Chondrocyte (in vitro differentiated cells): ENCODE measurements at regions not wholly inside any gene's neighbourhood (a gene's known extent, or its start where the extent isn't known, plus 50 kb on each side); places are given as distances from the start of the nearest gene placed in this dataset.

Experiments
- DNase-seq: peaks from one replicate; pipeline ENCODE4 v3.0.0; 2021; ENCODE audit warnings: mixed read lengths, low spot score
- H3K27ac Mint-ChIP-seq: one replicate; pipeline ENCODE4 v1.8.0; 2021; ENCODE audit warnings: mild to moderate bottlenecking, moderate library complexity, mixed read lengths; ENCODE audit not compliant: unreplicated experiment
- H3K27me3 Mint-ChIP-seq: 2 replicates; pipeline ENCODE4 v1.8.0; 2021; ENCODE audit warnings: low read depth, mixed read lengths
- H3K36me3 Mint-ChIP-seq: 2 replicates; pipeline ENCODE4 v1.8.0; 2021; ENCODE audit warnings: low read depth, mixed read lengths
- H3K4me1 Mint-ChIP-seq: 2 replicates; pipeline ENCODE4 v1.8.0; 2021; ENCODE audit warnings: low read depth, mild to moderate bottlenecking, mixed read lengths
- H3K4me3 Mint-ChIP-seq: one replicate; pipeline ENCODE4 v1.8.0; 2021; ENCODE audit warnings: mild to moderate bottlenecking, moderate library complexity, mixed read lengths; ENCODE audit not compliant: unreplicated experiment
- H3K9me3 Mint-ChIP-seq: 2 replicates; pipeline ENCODE4 v1.8.0; 2021; ENCODE audit warnings: low read depth, mixed read lengths
- TF ChIP-seq, protein P1 (sequence below): fragments of 200-600 bp; sonication (generic); IDR thresholded peaks from 2 replicates; pipeline ENCODE4 v1.5.0; 2021; ENCODE audit warnings: antibody characterized with exemption, mild to moderate bottlenecking, moderate library complexity

DNA sequence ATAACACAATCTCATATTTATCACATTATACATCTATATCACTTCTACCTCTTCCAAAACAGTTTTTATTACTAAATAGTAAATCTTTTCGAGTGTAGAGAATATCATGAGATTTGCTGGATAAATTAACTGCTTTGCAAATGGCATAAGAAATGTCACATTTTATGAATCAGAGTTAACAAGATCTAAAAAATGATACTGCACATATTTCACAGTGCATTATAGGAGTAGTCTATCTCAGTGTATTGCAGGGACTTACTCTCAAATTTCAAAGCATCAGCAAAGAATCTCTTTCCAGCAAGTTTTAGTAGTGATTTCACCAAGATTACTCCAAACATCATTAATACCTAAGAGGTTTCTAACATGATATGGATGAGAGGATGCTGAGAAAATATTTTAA is 687.1 kb upstream of the SLITRK1 start:
- Mint-ChIP-seq H3K27me3 (no peaks in the 10 kb centered on the region), H3K36me3 (no peaks in the 10 kb centered on the region), H3K9me3 (peaks cover 2% of the 10 kb centered on the region), H3K27ac (no peak overlapping the region), H3K4me1 (peaks cover 24% of the 10 kb centered on the region), H3K4me3 (no peak overlapping the region)
- DNase-seq: no peak
- TF ChIP-seq, protein P1, sequence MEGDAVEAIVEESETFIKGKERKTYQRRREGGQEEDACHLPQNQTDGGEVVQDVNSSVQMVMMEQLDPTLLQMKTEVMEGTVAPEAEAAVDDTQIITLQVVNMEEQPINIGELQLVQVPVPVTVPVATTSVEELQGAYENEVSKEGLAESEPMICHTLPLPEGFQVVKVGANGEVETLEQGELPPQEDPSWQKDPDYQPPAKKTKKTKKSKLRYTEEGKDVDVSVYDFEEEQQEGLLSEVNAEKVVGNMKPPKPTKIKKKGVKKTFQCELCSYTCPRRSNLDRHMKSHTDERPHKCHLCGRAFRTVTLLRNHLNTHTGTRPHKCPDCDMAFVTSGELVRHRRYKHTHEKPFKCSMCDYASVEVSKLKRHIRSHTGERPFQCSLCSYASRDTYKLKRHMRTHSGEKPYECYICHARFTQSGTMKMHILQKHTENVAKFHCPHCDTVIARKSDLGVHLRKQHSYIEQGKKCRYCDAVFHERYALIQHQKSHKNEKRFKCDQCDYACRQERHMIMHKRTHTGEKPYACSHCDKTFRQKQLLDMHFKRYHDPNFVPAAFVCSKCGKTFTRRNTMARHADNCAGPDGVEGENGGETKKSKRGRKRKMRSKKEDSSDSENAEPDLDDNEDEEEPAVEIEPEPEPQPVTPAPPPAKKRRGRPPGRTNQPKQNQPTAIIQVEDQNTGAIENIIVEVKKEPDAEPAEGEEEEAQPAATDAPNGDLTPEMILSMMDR: no peak

DNA sequence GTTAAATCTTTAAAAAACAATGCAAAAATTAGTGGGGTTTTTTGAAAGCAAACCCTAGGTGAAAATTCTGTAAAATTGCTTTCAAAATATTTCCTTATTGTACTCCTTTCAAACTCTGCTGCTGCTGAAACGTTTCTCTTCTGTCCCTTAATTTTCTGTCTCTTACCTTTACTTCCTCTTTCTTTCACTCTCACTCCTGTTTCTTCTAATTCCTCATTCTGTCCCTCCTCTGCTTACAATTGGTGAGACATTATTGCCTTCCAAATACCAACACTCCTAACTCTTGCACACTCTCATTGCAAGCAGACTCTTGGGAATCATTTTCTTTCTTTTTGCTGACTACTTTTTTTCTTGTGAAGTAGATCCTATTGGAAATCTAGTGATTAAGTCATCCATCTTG is 685.6 kb upstream of the SLITRK1 start:
- Mint-ChIP-seq H3K27ac (no peak overlapping the region), H3K9me3 (peaks cover 2% of the 10 kb centered on the region), H3K4me1 (peaks cover 24% of the 10 kb centered on the region), H3K36me3 (no peaks in the 10 kb centered on the region), H3K4me3 (no peak overlapping the region), H3K27me3 (no peaks in the 10 kb centered on the region)
- DNase-seq: no peak
- TF ChIP-seq, protein P1: no peak

DNA sequence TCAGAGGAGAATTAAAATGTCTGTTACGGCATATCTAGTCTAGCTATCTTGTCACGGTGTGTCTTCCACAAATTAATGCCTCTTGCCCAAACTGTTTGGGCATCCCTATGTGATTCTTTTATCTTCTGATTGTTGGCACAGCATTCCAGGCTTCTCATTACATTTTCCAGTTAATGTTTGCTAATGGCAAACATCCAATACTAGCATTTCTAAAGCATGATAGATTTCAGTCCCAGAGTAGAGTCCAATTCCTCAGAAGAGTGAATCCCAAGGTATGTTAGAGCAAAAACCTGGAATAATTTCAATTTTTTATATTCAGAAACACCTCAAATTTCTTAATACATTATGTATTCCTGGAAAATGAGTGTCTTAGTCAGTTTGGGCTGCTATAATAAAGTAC is 684.5 kb upstream of the SLITRK1 start:
- Mint-ChIP-seq H3K27me3 (no peaks in the 10 kb centered on the region), H3K9me3 (peaks cover 3% of the 10 kb centered on the region), H3K4me1 (peaks cover 24% of the 10 kb centered on the region), H3K27ac (no peak overlapping the region), H3K4me3 (no peak overlapping the region), H3K36me3 (no peaks in the 10 kb centered on the region)
- DNase-seq: no peak
- TF ChIP-seq, protein P1: no peak

DNA sequence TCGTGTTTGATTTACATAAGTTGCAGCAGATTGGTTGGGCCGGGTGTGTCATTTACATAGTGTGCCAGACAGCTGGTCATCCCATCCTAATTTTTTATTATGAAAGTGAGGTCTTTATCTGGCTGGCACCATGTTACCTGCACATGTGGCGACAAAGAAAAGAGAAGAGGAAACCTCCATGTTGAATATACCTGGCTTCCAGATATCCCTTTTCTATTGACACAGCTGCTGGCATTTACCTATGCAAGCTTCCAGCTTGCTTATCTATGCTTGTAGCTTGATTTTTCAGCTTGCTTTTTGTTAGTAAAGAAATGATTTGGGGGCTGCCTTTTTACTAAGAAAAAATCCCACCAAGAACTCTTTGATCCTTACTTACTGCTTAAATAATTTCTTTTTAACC is 681.3 kb upstream of the SLITRK1 start:
- H3K4me3 Mint-ChIP-seq: no peak overlapping the region
- no peak for DNase-seq
- TF ChIP-seq, protein P1: no peak
- H3K27me3 Mint-ChIP-seq: peaks cover 1% of the 10 kb centered on the region
- H3K27ac Mint-ChIP-seq: no peak overlapping the region
- H3K36me3 Mint-ChIP-seq: peaks cover 6% of the 10 kb centered on the region
- H3K4me1 Mint-ChIP-seq: peaks cover 19% of the 10 kb centered on the region
- H3K9me3 Mint-ChIP-seq: peaks cover 22% of the 10 kb centered on the region

DNA sequence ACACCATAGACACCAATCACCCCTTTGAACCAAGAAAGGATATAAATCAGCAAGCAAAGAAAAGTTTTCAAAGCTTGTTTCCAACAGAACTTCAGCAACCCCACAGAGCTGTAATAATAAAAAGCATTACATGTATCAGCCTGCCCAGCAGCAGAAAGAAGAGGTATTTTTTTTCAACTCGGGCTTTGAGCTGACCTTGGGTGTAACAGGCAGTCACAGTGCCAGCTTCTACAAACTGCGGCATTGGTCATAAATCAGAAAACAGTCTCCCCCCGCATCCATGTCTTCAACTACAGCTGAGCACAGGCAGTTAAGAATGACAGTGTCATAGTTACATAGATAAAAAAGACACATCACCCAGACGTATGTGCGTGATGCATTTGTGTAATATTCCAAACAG is 671.0 kb upstream of the SLITRK1 start:
- Mint-ChIP-seq H3K4me1 (no peaks in the 10 kb centered on the region), H3K9me3 (peaks cover 14% of the 10 kb centered on the region), H3K4me3 (no peak overlapping the region), H3K27ac (no peak overlapping the region), H3K27me3 (no peaks in the 10 kb centered on the region), H3K36me3 (peaks cover 4% of the 10 kb centered on the region)
- DNase-seq: no peak
- TF ChIP-seq, protein P1: no peak
